Chondrocyte (in vitro differentiated cells): ENCODE measurements at regions not wholly inside any gene's neighbourhood (a gene's known extent, or its start where the extent isn't known, plus 50 kb on each side); places are given as distances from the start of the nearest gene placed in this dataset.

Source experiments
- DNase-seq: peaks from one replicate; pipeline ENCODE4 v3.0.0; 2021; ENCODE audit warnings: mixed read lengths, low spot score
- H3K27ac Mint-ChIP-seq: one replicate; pipeline ENCODE4 v1.8.0; 2021; ENCODE audit warnings: mild to moderate bottlenecking, moderate library complexity, mixed read lengths; ENCODE audit not compliant: unreplicated experiment
- H3K27me3 Mint-ChIP-seq: 2 replicates; pipeline ENCODE4 v1.8.0; 2021; ENCODE audit warnings: low read depth, mixed read lengths
- H3K36me3 Mint-ChIP-seq: 2 replicates; pipeline ENCODE4 v1.8.0; 2021; ENCODE audit warnings: low read depth, mixed read lengths
- H3K4me1 Mint-ChIP-seq: 2 replicates; pipeline ENCODE4 v1.8.0; 2021; ENCODE audit warnings: low read depth, mild to moderate bottlenecking, mixed read lengths
- H3K4me3 Mint-ChIP-seq: one replicate; pipeline ENCODE4 v1.8.0; 2021; ENCODE audit warnings: mild to moderate bottlenecking, moderate library complexity, mixed read lengths; ENCODE audit not compliant: unreplicated experiment
- H3K9me3 Mint-ChIP-seq: 2 replicates; pipeline ENCODE4 v1.8.0; 2021; ENCODE audit warnings: low read depth, mixed read lengths
- CTCF ChIP-seq: fragments of 200-600 bp; sonication (generic); IDR thresholded peaks from 2 replicates; pipeline ENCODE4 v1.5.0; 2021; ENCODE audit warnings: antibody characterized with exemption, mild to moderate bottlenecking, moderate library complexity

GRCh38 chr15:69848551-69849231 lies 249.0 kb downstream of the TLE3 start:
- Mint-ChIP-seq H3K4me1 (peaks cover 22% of the 10 kb centered on the region), H3K4me3 (no peak overlapping the region), H3K36me3 (no peaks in the 10 kb centered on the region), H3K27me3 (no peaks in the 10 kb centered on the region), H3K9me3 (no peaks in the 10 kb centered on the region), H3K27ac (no peak overlapping the region)
- no peak for DNase-seq
- TF ChIP-seq CTCF: no peak

- H3K9me3 Mint-ChIP-seq: no peaks in the 10 kb centered on the region
- no peaks in the 10 kb centered on the region for H3K36me3 Mint-ChIP-seq
Measured at GRCh38 chr15:69849232-69849610, 248.5 kb downstream of the TLE3 start.

GRCh38 chr15:69852482-69852881 lies 245.2 kb downstream of the TLE3 start:
- TF ChIP-seq CTCF: no peak
- Mint-ChIP-seq H3K9me3 (no peaks in the 10 kb centered on the region), H3K36me3 (no peaks in the 10 kb centered on the region), H3K4me3 (no peak overlapping the region), H3K4me1 (peaks cover 54% of the 10 kb centered on the region), H3K27me3 (no peaks in the 10 kb centered on the region), H3K27ac (peak overlapping the region; percentile 96)
- DNase-seq: no peak

More at GRCh38 chr15:69849232-69849610, 248.5 kb downstream of the TLE3 start:
- H3K27ac Mint-ChIP-seq: no peak overlapping the region
- TF ChIP-seq CTCF: no peak
- no peaks in the 10 kb centered on the region for H3K27me3 Mint-ChIP-seq
- H3K4me3 Mint-ChIP-seq: no peak overlapping the region
- H3K4me1 Mint-ChIP-seq: peaks cover 28% of the 10 kb centered on the region
- no peak for DNase-seq

- peaks cover 56% of the 10 kb centered on the region for H3K4me1 Mint-ChIP-seq
- no peaks in the 10 kb centered on the region for H3K36me3 Mint-ChIP-seq
- no peak for TF ChIP-seq CTCF
- H3K4me3 Mint-ChIP-seq: peak overlapping the region; percentile 10
- no peaks in the 10 kb centered on the region for H3K9me3 Mint-ChIP-seq
- H3K27ac Mint-ChIP-seq: peak overlapping the region; percentile 96
- no peak for DNase-seq
- H3K27me3 Mint-ChIP-seq: no peaks in the 10 kb centered on the region
Measured at GRCh38 chr15:69852916-69853315, 244.8 kb downstream of the TLE3 start.

GRCh38 chr15:69853544-69853951 lies 244.2 kb downstream of the TLE3 start:
- H3K9me3 Mint-ChIP-seq: no peaks in the 10 kb centered on the region
- H3K27ac Mint-ChIP-seq: peak overlapping the region; percentile 96
- H3K27me3 Mint-ChIP-seq: no peaks in the 10 kb centered on the region
- DNase-seq: no peak
- no peaks in the 10 kb centered on the region for H3K36me3 Mint-ChIP-seq
- peak overlapping the region; percentile 10 for H3K4me3 Mint-ChIP-seq
- peaks cover 58% of the 10 kb centered on the region for H3K4me1 Mint-ChIP-seq
- no peak for TF ChIP-seq CTCF
